ENCODE measurements at regions not wholly inside any gene's neighbourhood (a gene's known extent, or its start where the extent isn't known, plus 50 kb on each side); places are given as distances from the start of the nearest gene placed in this dataset.
"Not testable (repeated sequence)": the region's sequence is repeated elsewhere in the genome, so short reads cannot be mapped to it uniquely, and the experiment has no call there.

- no peak for DNase-seq (ENCODE audit: low spot score)
These were observed 276.1 kb upstream of the DCC start for GRCh38 chr18:52063923-52064322.

DNA sequence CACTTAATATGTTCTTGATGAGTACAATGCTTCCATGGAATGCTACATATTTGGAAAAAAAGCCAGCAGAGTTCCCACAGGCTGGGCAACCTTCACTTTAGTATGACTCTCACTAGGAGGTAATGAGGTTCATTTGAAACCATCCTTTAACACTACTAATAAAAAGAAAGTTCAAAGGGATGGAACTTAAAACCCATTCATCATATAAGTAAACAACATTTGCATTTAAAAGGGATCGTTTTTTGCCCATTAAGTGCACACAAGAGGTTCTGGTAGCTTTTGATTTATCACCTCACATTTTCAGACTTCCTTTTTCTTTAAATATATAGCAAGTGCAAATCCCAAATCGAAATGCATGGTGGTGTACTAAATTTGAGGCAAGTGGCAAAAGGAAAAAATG is 270.8 kb upstream of the DCC start:
- no peak for DNase-seq (ENCODE audit: low spot score)

GRCh38 chr18:52070291-52070756 is 269.7 kb upstream of the DCC start:
- no peak for DNase-seq (ENCODE audit: low spot score)

DNA sequence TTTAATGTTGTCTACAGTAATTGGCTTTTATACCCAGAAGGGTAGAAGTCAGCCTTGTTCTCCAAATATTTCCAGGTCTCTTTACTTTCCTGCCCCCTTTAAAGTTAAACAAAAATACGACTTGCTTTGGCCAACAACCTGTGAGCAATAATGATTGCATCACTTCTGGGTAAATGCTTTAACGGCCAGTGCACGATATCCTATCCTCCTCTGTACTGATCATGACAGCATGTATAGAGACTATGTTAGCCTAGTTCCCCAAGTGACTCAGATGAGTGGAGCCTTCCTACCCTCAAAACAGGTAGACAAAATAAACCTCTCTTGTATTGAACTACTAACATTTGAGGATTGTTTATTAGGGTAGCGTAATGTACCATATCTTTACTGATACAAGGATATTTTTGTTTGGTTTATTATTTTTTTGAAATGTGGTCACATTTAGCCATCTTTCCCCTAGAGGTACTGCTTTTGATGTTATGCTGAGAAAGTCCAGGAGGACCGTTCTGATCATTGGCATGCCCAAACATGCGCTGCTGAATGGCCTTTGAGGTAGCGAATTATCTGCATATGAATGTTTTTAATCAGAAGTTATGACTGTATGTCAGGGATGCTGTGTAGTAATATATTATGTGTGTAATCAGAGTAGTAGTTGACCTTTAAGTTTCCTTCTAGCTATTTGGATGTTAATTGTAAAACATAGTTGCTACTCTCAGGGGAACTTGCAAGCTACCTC is 262.6 kb upstream of the DCC start:
- no peak for DNase-seq (ENCODE audit: low spot score)

GRCh38 chr18:52082246-52082645 is 257.8 kb upstream of the DCC start:
- DNase-seq (ENCODE audit: low spot score): no peak

GRCh38 chr18:52087140-52087539 is 252.9 kb upstream of the DCC start:
- DNase-seq (ENCODE audit: low spot score): no peak

DNA sequence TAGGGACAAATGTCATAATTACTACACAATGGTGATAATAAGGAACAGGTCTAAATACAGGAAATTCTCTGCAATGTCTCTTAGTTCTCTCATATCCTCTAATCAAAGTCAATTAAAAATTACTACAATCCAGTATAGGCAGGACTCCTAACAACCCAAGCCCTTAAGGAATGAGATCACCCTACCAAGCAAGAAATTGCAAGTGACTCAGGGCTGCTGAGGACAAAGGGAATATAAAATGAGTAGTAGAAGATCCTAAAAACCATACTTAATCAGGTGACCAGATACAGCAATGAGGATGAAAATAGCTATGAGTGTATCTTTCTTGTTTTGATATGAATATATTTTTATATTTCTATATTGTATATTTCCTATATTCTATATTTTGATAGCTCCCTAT is 250.0 kb upstream of the DCC start:
- DNase-seq (ENCODE audit: low spot score): no peak

GRCh38 chr18:52093171-52093570 is 246.8 kb upstream of the DCC start:
- DNase-seq (ENCODE audit: low spot score): no peak

- DNase-seq (ENCODE audit: low spot score): no peak
These were observed 221.3 kb upstream of the DCC start for GRCh38 chr18:52118684-52119083.

DNA sequence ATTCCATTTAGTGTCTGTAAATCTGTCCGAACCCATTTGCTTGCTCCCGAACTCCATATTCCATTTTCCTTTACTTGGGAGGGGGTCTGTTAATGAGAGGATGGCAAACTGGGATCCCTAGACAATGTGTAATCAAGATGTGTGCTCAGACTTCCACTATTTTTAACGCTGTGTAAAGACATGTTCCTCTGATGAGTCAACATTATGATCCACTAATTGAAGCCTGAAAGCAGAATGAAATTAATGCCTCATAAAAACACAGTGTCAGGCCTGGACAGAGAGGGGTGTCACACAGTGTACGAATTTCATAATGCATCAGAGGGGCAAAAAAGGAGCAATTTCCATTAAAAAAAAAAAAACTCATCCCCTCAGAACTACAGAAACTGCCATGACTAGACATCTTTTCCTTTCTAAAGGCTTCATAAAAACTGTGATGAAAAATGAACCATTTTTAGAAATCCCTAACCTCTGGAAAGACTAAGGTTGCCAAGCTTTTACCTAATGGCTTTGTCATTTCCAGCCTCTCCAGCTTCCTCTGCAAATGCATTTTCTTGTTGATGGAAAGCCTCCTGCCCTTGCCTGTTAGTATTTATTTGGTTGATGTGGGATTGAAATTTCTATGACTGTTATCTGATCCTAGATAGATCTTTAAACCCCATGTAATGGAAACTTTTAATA is 209.2 kb upstream of the DCC start:
- no peak for DNase-seq (ENCODE audit: low spot score)

- DNase-seq (ENCODE audit: low spot score): no peak
These were observed 208.2 kb upstream of the DCC start for GRCh38 chr18:52131845-52132244.

DNA sequence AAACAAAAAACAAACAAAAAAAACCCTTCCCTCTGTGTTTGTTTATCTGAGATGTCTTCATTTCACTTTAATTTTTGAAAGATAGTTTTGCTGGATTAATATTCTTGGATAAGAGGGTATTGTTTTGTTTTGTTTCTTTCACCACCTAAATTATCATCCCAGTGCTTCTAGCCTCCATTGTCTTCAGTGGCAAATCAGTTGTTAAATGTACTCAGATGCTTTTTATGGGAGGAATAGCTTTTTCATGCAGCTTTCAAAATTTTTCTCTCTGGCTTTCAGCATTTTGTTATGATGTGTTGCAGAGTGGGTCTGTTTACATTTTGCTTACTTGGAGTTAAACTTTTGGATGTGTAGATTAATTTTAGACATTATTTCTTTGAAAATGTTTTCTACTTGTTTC is 203.5 kb upstream of the DCC start:
- DNase-seq (ENCODE audit: low spot score): no peak

GRCh38 chr18:52140986-52141385 is 199.0 kb upstream of the DCC start:
- no peak for DNase-seq (ENCODE audit: low spot score)

DNA sequence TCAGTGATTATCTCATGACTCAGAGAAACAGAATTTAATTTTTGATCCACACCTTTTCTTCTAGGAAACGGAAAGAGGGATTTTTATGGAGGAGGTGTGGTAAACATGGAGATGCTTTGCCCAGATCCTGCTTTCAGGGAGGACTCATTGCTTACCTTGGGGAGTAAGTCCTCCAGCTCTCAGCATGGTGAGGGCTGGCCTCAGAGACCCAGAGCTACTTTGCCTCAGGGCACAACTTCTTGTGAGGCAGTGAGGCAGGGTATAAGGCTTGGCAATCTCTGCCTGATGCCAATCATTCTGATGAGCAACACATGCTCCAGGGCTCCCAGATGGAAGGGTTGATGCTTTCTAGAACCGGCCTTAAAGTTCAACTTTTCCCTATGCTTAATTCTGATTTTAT is 189.9 kb upstream of the DCC start:
- DNase-seq (ENCODE audit: low spot score): no peak

- DNase-seq (ENCODE audit: low spot score): no peak
These were observed 188.0 kb upstream of the DCC start for GRCh38 chr18:52152036-52152435.

DNA sequence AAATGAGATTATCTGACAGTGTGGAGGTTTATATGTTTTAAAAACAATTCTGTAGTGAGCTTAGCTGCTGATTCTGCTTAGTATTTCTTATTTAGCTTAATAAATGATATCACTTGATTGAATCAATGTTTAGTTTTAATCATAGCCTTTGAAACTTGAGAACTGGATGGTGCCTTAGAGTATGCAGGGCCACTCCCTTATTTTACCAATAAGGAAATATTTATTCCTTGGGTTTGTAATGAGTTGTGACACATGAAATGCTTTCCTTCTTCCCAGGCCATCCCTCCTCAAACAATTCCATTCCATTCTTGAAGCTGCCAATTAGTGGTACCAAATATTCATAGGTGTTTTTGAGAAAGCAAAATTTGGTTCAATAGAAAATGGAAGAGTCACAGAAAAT is 183.8 kb upstream of the DCC start:
- no peak for DNase-seq (ENCODE audit: low spot score)

DNA sequence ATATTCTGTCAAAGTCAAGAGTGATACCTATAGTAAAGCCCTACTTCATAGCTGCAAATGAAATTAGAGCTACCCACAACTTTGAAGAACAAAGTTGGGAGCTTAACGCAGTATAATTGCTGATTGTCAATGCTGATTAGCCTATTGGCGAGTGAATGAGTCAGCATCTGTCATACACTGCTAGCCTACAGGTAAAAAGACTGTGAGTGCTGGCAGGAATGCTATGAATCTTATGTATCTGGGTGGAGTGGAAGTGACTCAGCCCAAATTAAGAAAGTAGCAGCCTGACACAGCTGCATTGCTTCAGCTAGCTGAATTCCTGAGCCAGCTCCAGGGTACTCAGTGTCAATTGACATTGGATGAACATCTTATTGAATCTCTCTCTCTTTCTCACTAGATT is 179.4 kb upstream of the DCC start:
- DNase-seq (ENCODE audit: low spot score): no peak

DNA sequence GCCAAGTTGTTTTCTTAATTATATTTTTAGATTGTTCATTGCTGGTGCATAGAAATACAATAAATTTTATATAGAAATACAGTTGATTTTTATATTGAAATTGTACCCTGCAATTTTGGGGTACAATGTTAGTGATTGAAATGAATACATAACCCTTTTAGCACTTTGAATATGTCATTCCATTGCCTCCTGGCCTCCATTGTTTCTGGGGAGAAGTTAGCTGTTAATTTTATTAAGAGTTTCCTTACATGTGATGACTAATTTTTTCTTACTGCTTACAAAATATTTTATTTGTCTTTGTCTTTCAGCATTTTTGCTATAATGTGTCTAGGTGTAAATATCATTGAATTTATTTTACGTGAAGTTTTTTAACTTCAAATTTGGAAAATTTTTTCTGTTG is 176.5 kb upstream of the DCC start:
- no peak for DNase-seq (ENCODE audit: low spot score)

DNA sequence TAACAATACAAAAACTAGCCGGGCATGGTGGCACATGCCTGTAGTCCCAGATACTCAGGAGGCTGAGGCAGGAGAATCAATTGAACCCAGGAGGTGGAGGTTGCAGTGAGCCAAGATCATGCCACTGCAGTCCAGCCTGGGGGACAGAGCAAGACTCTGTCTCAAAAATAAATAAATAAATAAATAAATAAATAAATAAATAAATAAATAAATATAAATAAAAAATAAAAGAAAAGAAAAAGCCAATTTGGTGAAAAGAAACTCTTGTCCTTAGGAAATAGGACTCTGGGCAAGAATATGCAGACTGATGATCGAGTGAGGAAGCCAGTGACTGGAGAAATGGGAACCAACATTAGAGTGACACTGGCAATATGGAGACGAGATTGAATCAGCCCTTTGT is 171.9 kb upstream of the DCC start:
- DNase-seq (ENCODE audit: low spot score): not testable (repeated sequence)

DNA sequence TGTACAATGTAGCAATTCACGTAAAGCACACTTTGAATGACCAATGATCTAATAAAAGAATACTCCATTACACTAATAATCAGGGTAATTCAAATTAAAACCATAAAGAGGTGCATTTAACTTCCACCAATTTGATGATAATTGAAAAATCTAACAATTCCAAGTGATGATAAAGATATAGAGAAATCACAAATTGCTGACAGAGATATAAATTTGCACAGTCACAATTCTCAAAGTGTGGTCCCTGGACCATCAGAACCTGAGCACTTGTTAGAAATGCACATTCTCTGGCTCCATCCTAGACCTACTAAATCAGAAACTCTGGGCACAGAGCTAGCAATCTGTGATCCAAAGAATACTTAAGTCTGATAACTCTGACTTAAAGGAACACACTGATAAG is 165.8 kb upstream of the DCC start:
- DNase-seq (ENCODE audit: low spot score): no peak

GRCh38 chr18:52175406-52175805 is 164.6 kb upstream of the DCC start:
- no peak for DNase-seq (ENCODE audit: low spot score)

DNA sequence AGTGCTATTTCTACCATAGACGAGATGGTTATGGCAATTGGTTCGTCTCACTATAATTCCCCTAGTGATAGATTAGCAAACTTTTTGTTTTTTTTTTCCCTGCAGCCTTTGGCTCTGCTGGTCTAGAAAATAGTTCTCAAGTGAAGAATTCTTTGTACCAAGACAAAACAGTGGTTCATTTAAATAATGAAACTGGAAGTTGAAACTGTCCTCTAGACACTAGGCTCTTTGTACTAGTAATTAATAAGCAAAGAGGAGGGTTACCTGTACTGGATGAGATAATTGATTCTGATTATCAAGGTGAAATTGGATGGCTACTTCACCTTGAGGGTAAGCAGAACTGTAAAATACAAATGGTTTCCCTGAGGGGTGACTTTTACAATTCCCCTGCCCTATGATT is 156.9 kb upstream of the DCC start:
- DNase-seq (ENCODE audit: low spot score): no peak

- no peak for DNase-seq (ENCODE audit: low spot score)
These were observed 149.8 kb upstream of the DCC start for GRCh38 chr18:52190195-52190594.

GRCh38 chr18:52190631-52191030 is 149.4 kb upstream of the DCC start:
- DNase-seq (ENCODE audit: low spot score): no peak

Measured in globus pallidus (tissue), 1 donor.